SU-DHL-6 (cell line): ENCODE measurements at regions not wholly inside any gene's neighbourhood (a gene's known extent, or its start where the extent isn't known, plus 50 kb on each side); places are given as distances from the start of the nearest gene placed in this dataset.

ENCODE experiments used
- H2AFZ ChIP-seq: fragments of 200-600 bp; sonication (generic); 2 replicates; pipeline ENCODE4 v1.6.1; 2014; ENCODE audit warnings: low read depth, mild to moderate bottlenecking, moderate library complexity, mixed read lengths, antibody characterized with exemption, low read length; ENCODE audit not compliant: severe bottlenecking
- H3F3A ChIP-seq: fragments of 200-600 bp; shearing (Covaris generic); 2 replicates; pipeline ENCODE4 v1.6.0; 2016; ENCODE audit warnings: antibody characterized with exemption, mild to moderate bottlenecking; ENCODE audit not compliant: insufficient read depth
- H3K27ac ChIP-seq: fragments of 200-600 bp; sonication (generic); 2 replicates; pipeline ENCODE4 v1.5.1; 2016; ENCODE audit warnings: low read depth, mild to moderate bottlenecking, low read length, moderate library complexity, mixed read lengths
- H3K27me3 ChIP-seq: fragments of 200-600 bp; sonication (generic), shearing (Covaris generic); 2 replicates; pipeline ENCODE4 v1.6.0; 2014; ENCODE audit warnings: mild to moderate bottlenecking, low read length
- H3K36me3 ChIP-seq: fragments of 200-600 bp; sonication (generic); 2 replicates; pipeline ENCODE4 v1.6.1; 2014; ENCODE audit warnings: mild to moderate bottlenecking, low read length, mixed read lengths
- H3K4me2 ChIP-seq: fragments of 300-600, 200-600 bp; shearing (Covaris generic), sonication (generic); 2 replicates; pipeline ENCODE4 v1.6.0; 2014; ENCODE audit warnings: low read length, low read depth, mild to moderate bottlenecking; ENCODE audit not compliant: poor library complexity, severe bottlenecking
- H3K4me3 ChIP-seq: fragments of 200-600 bp; sonication (generic); 2 replicates; pipeline ENCODE4 v1.5.1; 2014; ENCODE audit warnings: antibody characterized with exemption, low read length, mild to moderate bottlenecking, mixed read lengths; ENCODE audit not compliant: insufficient read depth, poor library complexity, severe bottlenecking
- H3K79me2 ChIP-seq: fragments of 200-600 bp; sonication (generic); 2 replicates; pipeline ENCODE4 v1.6.1; 2014; ENCODE audit warnings: mild to moderate bottlenecking, low read length, moderate library complexity; ENCODE audit not compliant: insufficient read depth
- H3K9ac ChIP-seq: fragments of 200-600 bp; sonication (generic); 2 replicates; pipeline ENCODE4 v1.7.0; 2014; ENCODE audit warnings: mild to moderate bottlenecking, low read length
- H3K9me2 ChIP-seq: fragments of 200-600 bp; sonication (generic); replicated peaks from 2 replicates; pipeline ENCODE4 v1.6.1; 2014; ENCODE audit warnings: low read length; ENCODE audit not compliant: insufficient read depth
- H3K9me3 ChIP-seq: fragments of 200-600 bp; sonication (generic); 2 replicates; pipeline ENCODE4 v1.6.1; 2014; ENCODE audit warnings: low read length, mixed read lengths; ENCODE audit not compliant: insufficient read depth
- H4K20me1 ChIP-seq: fragments of 200-600 bp; sonication (generic); 2 replicates; pipeline ENCODE4 v1.6.1; 2014; ENCODE audit warnings: low read depth, mild to moderate bottlenecking, antibody characterized with exemption, low read length, moderate library complexity, mixed read lengths
- CTCF ChIP-seq: fragments of 200-600 bp; sonication (generic); IDR thresholded peaks from one replicate; pipeline ENCODE4 v1.5.1; 2017; ENCODE audit warnings: antibody characterized with exemption, mild to moderate bottlenecking, low read length, moderate library complexity; ENCODE audit not compliant: insufficient read depth, poor library complexity, severe bottlenecking
- EZH2phosphoT487 ChIP-seq: fragments of 200-600 bp; sonication (generic), shearing (Covaris generic); conservative IDR thresholded peaks from 2 replicates; pipeline ENCODE4 v1.6.1; 2018; ENCODE audit warnings: mild to moderate bottlenecking, antibody characterized with exemption, low read length, moderate library complexity, mixed read lengths

GRCh38 chr9:106420511-106420944 lies 442.4 kb upstream of the ZNF462 start:
- H3K9ac ChIP-seq = no peak overlapping the region
- H3K36me3 ChIP-seq = no peaks in the 10 kb centered on the region
- H3K27ac ChIP-seq = no peak overlapping the region
- TF ChIP-seq CTCF (no peak), EZH2phosphoT487 (no peak)
- H3F3A ChIP-seq = no peaks in the 10 kb centered on the region
- H3K79me2 ChIP-seq = no peaks in the 10 kb centered on the region
- H4K20me1 ChIP-seq = no peaks in the 10 kb centered on the region
- no peaks in the 10 kb centered on the region for H3K9me2 ChIP-seq
- H2AFZ ChIP-seq = no peak overlapping the region
- no peak overlapping the region for H3K4me2 ChIP-seq
- no peaks in the 10 kb centered on the region for H3K27me3 ChIP-seq
- no peak overlapping the region for H3K4me3 ChIP-seq
- H3K9me3 ChIP-seq = no peaks in the 10 kb centered on the region

GRCh38 chr9:106421772-106422171 lies 441.2 kb upstream of the ZNF462 start:
- Histone ChIP-seq H3K36me3 (no peaks in the 10 kb centered on the region), H3K27ac (no peak overlapping the region), H3F3A (no peaks in the 10 kb centered on the region), H3K9me2 (no peaks in the 10 kb centered on the region), H3K4me3 (no peak overlapping the region), H3K9me3 (no peaks in the 10 kb centered on the region), H3K79me2 (no peaks in the 10 kb centered on the region), H3K4me2 (no peak overlapping the region), H4K20me1 (no peaks in the 10 kb centered on the region), H2AFZ (no peak overlapping the region), H3K27me3 (no peaks in the 10 kb centered on the region), H3K9ac (no peak overlapping the region)
- no peak for TF ChIP-seq CTCF
- no peak for TF ChIP-seq EZH2phosphoT487

DNA sequence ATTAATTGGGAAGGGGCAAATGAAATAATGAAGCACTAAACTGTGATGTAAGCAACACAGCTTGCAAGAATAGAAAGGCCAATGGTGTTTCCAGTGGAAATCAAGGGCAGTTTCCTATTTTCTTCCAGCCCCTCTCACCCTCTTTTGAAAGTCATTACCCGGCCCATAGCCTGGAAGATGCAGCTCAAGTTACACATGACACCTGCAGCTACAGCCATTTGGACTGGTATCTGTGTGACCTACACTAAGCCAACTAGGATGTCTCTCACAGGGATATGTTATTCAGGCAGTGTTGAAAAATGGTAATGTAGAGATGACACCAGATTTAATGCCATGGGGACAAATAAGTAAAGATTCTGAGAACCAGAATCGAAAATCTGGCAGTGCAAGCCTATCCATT lies 439.4 kb upstream of the ZNF462 start:
- H3F3A ChIP-seq = no peaks in the 10 kb centered on the region
- H3K9me2 ChIP-seq = no peaks in the 10 kb centered on the region
- H3K9ac ChIP-seq = no peak overlapping the region
- H3K79me2 ChIP-seq = no peaks in the 10 kb centered on the region
- H3K27ac ChIP-seq = no peak overlapping the region
- no peaks in the 10 kb centered on the region for H3K9me3 ChIP-seq
- H3K4me3 ChIP-seq = no peak overlapping the region
- H3K27me3 ChIP-seq = no peaks in the 10 kb centered on the region
- H2AFZ ChIP-seq = no peak overlapping the region
- no peak overlapping the region for H3K4me2 ChIP-seq
- TF ChIP-seq CTCF (no peak), EZH2phosphoT487 (no peak)
- H4K20me1 ChIP-seq = no peaks in the 10 kb centered on the region
- H3K36me3 ChIP-seq = no peaks in the 10 kb centered on the region
